GM12864 (cell line): ENCODE measurements at regions not wholly inside any gene's neighbourhood (a gene's known extent, or its start where the extent isn't known, plus 50 kb on each side); places are given as distances from the start of the nearest gene placed in this dataset.
A peak's percentile ranks its signal among the peaks of the same experiment; 100 is the strongest.
"Not testable (repeated sequence)": the region's sequence is repeated elsewhere in the genome, so short reads cannot be mapped to it uniquely, and the experiment has no call there.

ENCODE experiments used
- DNase-seq: peaks from one replicate; pipeline ENCODE4 v3.0.0-alpha.2; 2011; ENCODE audit warnings: low read depth
- H3K4me3 ChIP-seq: 2 replicates; pipeline ENCODE4 v1.5.1; 2011; ENCODE audit warnings: mild to moderate bottlenecking, low read depth, low read length, control low read depth
- TF ChIP-seq, protein P1 (sequence below): IDR thresholded peaks from 2 replicates; pipeline ENCODE4 v1.5.1; 2011; ENCODE audit warnings: low read depth, mild to moderate bottlenecking, moderate library complexity, low read length, control low read depth, inconsistent platforms; ENCODE audit errors: missing control alignments

DNA sequence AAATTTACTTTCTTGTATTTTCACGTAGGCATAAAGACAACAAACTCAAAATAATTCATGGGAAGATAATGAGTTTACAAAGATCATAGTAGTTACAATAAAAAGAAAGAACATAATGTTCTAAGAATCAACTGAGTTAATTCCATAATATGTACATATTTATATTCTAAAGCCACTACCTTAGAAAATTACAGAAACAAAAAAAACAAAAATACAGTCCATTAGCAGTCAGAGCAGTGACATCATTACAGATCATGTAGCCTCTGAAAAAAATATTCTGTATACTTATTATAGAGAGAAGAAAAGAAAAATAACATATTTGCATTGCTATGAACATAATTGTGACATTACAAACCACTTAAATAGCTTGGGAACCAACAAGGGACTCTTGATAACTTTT is 360.1 kb upstream of the RGS18 start:
- H3K4me3 ChIP-seq, result no peak overlapping the region
- TF ChIP-seq, protein P1, sequence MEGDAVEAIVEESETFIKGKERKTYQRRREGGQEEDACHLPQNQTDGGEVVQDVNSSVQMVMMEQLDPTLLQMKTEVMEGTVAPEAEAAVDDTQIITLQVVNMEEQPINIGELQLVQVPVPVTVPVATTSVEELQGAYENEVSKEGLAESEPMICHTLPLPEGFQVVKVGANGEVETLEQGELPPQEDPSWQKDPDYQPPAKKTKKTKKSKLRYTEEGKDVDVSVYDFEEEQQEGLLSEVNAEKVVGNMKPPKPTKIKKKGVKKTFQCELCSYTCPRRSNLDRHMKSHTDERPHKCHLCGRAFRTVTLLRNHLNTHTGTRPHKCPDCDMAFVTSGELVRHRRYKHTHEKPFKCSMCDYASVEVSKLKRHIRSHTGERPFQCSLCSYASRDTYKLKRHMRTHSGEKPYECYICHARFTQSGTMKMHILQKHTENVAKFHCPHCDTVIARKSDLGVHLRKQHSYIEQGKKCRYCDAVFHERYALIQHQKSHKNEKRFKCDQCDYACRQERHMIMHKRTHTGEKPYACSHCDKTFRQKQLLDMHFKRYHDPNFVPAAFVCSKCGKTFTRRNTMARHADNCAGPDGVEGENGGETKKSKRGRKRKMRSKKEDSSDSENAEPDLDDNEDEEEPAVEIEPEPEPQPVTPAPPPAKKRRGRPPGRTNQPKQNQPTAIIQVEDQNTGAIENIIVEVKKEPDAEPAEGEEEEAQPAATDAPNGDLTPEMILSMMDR, result no peak
- DNase-seq, result no peak

- no peak overlapping the region for H3K4me3 ChIP-seq
- DNase-seq, result no peak
- TF ChIP-seq, protein P1, result no peak
Measured at GRCh38 chr1:191804311-191804710, 354.0 kb upstream of the RGS18 start.

- H3K4me3 ChIP-seq, DNase-seq: not testable (repeated sequence)
Measured at GRCh38 chr1:191813593-191813992, 344.7 kb upstream of the RGS18 start.

DNA sequence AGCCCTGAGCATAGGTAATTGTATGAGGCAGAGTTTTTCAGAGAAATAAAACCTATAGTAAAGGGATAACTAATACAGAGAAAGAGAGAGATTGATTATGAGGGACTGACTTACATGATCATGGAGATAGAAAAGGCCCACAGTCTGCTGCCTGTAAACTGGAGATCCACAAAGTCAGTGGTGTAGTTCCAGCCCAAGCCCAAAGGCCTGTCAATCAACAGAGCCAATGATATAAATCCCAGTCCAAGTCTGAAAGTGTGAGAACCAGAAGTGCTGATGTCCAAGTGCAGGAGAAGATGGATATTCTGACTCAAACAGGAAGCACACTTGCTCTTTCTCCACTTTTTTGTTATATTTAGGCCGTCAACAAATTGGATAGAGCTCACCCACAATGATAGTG is 340.1 kb upstream of the RGS18 start:
- H3K4me3 ChIP-seq, result no peak overlapping the region
- no peak for DNase-seq
- TF ChIP-seq, protein P1, result no peak

GRCh38 chr1:191831572-191831971 is 326.7 kb upstream of the RGS18 start:
- H3K4me3 ChIP-seq, result no peak overlapping the region
- TF ChIP-seq, protein P1, result peak; percentile 21
- DNase-seq, result no peak

- no peak for DNase-seq
- TF ChIP-seq, protein P1, result no peak
- no peak overlapping the region for H3K4me3 ChIP-seq
Measured at GRCh38 chr1:191839891-191840290, 318.4 kb upstream of the RGS18 start.

- DNase-seq, result no peak
- no peak overlapping the region for H3K4me3 ChIP-seq
- TF ChIP-seq, protein P1, result no peak
Measured at GRCh38 chr1:191851799-191852595, 306.3 kb upstream of the RGS18 start.
